ENCODE measurements at regions not wholly inside any gene's neighbourhood (a gene's known extent, or its start where the extent isn't known, plus 50 kb on each side); places are given as distances from the start of the nearest gene placed in this dataset.

DNA sequence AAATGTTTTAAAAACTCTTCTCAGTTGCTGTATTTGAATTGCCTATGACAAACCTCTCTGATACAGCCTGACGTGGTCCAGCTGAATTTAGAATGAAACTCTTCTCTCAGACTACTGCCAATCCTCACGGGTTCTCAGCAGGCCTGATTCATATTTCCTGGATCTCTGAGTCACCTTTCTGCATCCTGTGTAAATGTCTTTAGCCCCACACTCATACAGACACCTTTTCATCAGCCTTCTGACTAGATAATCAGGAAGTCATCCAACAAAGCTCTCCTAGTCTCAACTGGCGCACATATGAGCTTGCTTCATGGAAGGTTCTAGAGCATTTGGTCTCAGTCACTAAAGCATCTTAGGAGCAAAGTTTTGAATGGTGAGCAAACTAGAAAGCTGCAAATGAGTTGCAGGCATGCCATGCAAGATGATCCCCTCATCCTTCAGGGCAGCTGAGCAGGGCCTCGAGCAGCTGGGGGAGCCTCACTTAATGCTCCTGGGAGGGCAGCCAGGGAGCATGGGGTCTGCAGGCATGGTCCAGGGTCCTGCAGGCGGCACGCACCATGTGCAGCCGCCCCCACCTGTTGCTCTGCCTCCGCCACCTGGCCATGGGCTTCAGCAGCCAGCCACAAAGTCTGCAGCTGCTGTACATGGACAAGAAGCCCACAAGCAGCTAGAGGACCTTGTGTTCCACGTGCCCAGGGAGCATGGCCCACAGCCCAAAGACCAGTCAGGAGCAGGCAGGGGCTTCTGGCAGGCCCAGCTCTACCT lies 182.8 kb downstream of the ARHGAP12 start:
- Histone ChIP-seq H3K36me3 (ENCODE audit: control insufficient read depth, insufficient read depth, low read length) (no peaks in the 10 kb centered on the region), H2AFZ (replicated peaks; ENCODE audit: low read length, poor library complexity) (peak overlapping the region; percentile 11)
- CTCF ChIA-PET = no interaction called here
- TF ChIP-seq FOS (IDR thresholded peaks at IDR 0.05; ENCODE audit: low read depth, low read length) = peak; percentile 85
- no peak for TF ChIP-seq SMC3 (IDR thresholded peaks at IDR 0.05; ENCODE audit: low read depth, low read length)
- no peak for TF ChIP-seq MAFK (IDR thresholded peaks at IDR 0.05; ENCODE audit: low read depth, low read length)
- no peak for TF ChIP-seq RCOR1 (IDR thresholded peaks at IDR 0.05; ENCODE audit: insufficient replicate concordance, low read length)
- TF ChIP-seq NFE2L2 (IDR thresholded peaks at IDR 0.05; ENCODE audit: low read depth, low read length) = no peak
- TF ChIP-seq, protein P1, sequence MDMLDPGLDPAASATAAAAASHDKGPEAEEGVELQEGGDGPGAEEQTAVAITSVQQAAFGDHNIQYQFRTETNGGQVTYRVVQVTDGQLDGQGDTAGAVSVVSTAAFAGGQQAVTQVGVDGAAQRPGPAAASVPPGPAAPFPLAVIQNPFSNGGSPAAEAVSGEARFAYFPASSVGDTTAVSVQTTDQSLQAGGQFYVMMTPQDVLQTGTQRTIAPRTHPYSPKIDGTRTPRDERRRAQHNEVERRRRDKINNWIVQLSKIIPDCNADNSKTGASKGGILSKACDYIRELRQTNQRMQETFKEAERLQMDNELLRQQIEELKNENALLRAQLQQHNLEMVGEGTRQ (IDR thresholded peaks at IDR 0.05; ENCODE audit: low read depth, low read length) = no peak
- TF ChIP-seq CHD1 (IDR thresholded peaks at IDR 0.05; ENCODE audit: low read depth, low read length) = no peak
- no peak for TF ChIP-seq MAZ (IDR thresholded peaks at IDR 0.05; ENCODE audit: borderline replicate concordance, low read depth, low read length)
- TF ChIP-seq CEBPB (IDR thresholded peaks at IDR 0.05; ENCODE audit: low read depth, low read length) = peak; percentile 2; the same call in 1 of the 2 replicates
- TF ChIP-seq RFX5 (IDR thresholded peaks at IDR 0.05; ENCODE audit: low read depth, low read length) = no peak
- peak; percentile 64 for TF ChIP-seq BHLHE40 (IDR thresholded peaks at IDR 0.05; ENCODE audit: low read depth, low read length)
- TF ChIP-seq, protein P2, sequence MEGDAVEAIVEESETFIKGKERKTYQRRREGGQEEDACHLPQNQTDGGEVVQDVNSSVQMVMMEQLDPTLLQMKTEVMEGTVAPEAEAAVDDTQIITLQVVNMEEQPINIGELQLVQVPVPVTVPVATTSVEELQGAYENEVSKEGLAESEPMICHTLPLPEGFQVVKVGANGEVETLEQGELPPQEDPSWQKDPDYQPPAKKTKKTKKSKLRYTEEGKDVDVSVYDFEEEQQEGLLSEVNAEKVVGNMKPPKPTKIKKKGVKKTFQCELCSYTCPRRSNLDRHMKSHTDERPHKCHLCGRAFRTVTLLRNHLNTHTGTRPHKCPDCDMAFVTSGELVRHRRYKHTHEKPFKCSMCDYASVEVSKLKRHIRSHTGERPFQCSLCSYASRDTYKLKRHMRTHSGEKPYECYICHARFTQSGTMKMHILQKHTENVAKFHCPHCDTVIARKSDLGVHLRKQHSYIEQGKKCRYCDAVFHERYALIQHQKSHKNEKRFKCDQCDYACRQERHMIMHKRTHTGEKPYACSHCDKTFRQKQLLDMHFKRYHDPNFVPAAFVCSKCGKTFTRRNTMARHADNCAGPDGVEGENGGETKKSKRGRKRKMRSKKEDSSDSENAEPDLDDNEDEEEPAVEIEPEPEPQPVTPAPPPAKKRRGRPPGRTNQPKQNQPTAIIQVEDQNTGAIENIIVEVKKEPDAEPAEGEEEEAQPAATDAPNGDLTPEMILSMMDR (conservative IDR thresholded peaks at IDR 0.05; ENCODE audit: low read depth, low read length) = no peak
- TF ChIP-seq RAD21 (IDR thresholded peaks at IDR 0.05; ENCODE audit: low read length) = no peak
- TF ChIP-seq MXI1 (IDR thresholded peaks at IDR 0.05; ENCODE audit: borderline replicate concordance, low read depth, low read length) = no peak
- TF ChIP-seq POLR2A (IDR thresholded peaks at IDR 0.05; ENCODE audit: low read depth, low read length) = no peak

More for the DNA sequence above, 182.8 kb downstream of the ARHGAP12 start:
- WGBS, 2 experiments (ENCODE audit: extremely low coverage in 2 of 2, insufficient read length in 1 of 2) = 58% methylated on average over 7 of the region's 9 CpGs; no CpG with 5 or more reads in 1 of the 2 experiments
- peak overlapping the region; percentile 73 for H2BK5ac ChIP-seq (ENCODE audit: low read depth, low read length, poor library complexity, severe bottlenecking)
- peaks cover 23% of the 10 kb centered on the region for H3K4me1 ChIP-seq (ENCODE audit: control insufficient read depth, insufficient read depth, low read length)
- intact Hi-C loops (cut with micrococcal nuclease) (no loop called here), in situ Hi-C loops (cut with MboI; ENCODE audit: low sequenced_read_pairs) (no loop called here), dilution Hi-C loops (cut with HindIII; ENCODE audit: low sequenced_read_pairs, unreplicated experiment) (no loop called here)
- peak overlapping the region; percentile 90; the same call in 1 of the 2 replicates for H2BK20ac ChIP-seq (ENCODE audit: low read depth, low read length)
- peak overlapping the region; percentile 80 for H3K14ac ChIP-seq (replicated peaks; ENCODE audit: low read depth, low read length)
- H4K20me1 ChIP-seq (ENCODE audit: insufficient read depth, low read length) = no peaks in the 10 kb centered on the region
- peak overlapping the region; percentile 81 for H4K91ac ChIP-seq (ENCODE audit: insufficient read depth, low read depth, low read length)
- ATAC-seq (ENCODE audit: low read depth) (peak; percentile 84), DNase-seq (peak; percentile 97)
- POLR2A ChIA-PET (ENCODE audit: unreplicated experiment) = no interaction called here
- peak overlapping the region; percentile 21 for H2AK9ac ChIP-seq (replicated peaks; ENCODE audit: low read depth, low read length, poor library complexity)
- H3K4me2 ChIP-seq (ENCODE audit: low read depth, low read length) = no peak overlapping the region
- H3K27ac ChIP-seq (ENCODE audit: insufficient read depth, low read length) = peak overlapping the region; percentile 48; the same call in 1 of the 2 replicates
- H3K23ac ChIP-seq (ENCODE audit: low read depth, low read length) = 0 out of 2 replicates have a peak overlapping the region, but pooled peaks have one; percentile 25
- H4K5ac ChIP-seq (ENCODE audit: low read depth, low read length) = peak overlapping the region; percentile 3; the same call in 1 of the 2 replicates
- peak overlapping the region; percentile 79; the same call in 2 of the 3 replicates for H2BK15ac ChIP-seq (ENCODE audit: low read depth, low read length)
- H2AK5ac ChIP-seq (ENCODE audit: low read depth, low read length) = peak overlapping the region; percentile 98
- peak overlapping the region; percentile 81 for H3K4ac ChIP-seq (ENCODE audit: low read depth, low read length)
- no peaks in the 10 kb centered on the region for H3K79me1 ChIP-seq (ENCODE audit: low read depth in 1 of 2, low read length in 2 of 2)
- no peaks in the 10 kb centered on the region for H3K9me3 ChIP-seq (ENCODE audit: control insufficient read depth, insufficient read depth, low read length)
- H3K56ac ChIP-seq (ENCODE audit: extremely low read depth, insufficient read depth, low read length) = no peak overlapping the region
- no peak overlapping the region for H3K4me3 ChIP-seq (ENCODE audit: insufficient read depth, low read depth, low read length)
- H3K18ac ChIP-seq (ENCODE audit: low read depth, low read length) = peak overlapping the region; percentile 1; the same call in 1 of the 2 replicates
- peaks cover 12% of the 10 kb centered on the region for H3K9me1 ChIP-seq (ENCODE audit: insufficient read depth, low read length)
- no TSS peak for BruUV-seq (replicated peaks)
- peak overlapping the region; percentile 36 to 64 for H4K8ac ChIP-seq (ENCODE audit: low read depth in 2 of 2, low read length in 2 of 2)
- H3K27me3 ChIP-seq (ENCODE audit: control insufficient read depth, insufficient read depth, low read length) = no peaks in the 10 kb centered on the region
- no peak overlapping the region for H3K9ac ChIP-seq (ENCODE audit: low read depth, low read length)
- peak overlapping the region; percentile 81 for H2BK120ac ChIP-seq (ENCODE audit: low read depth, low read length)
